K562 (cell line): ENCODE measurements at regions not wholly inside any gene's neighbourhood (a gene's known extent, or its start where the extent isn't known, plus 50 kb on each side); places are given as distances from the start of the nearest gene placed in this dataset.

ENCODE experiments used
- ATAC-seq: fragments of 200-7000 bp; cut with Tn5 transposase; 3 replicates; pipeline ENCODE4 v1.9.1; 2020; ENCODE audit warnings: moderate library complexity
- BruUV-seq: library from RNA; stranded (reverse); fragments of 400-500 nt; replicated peaks from 2 replicates; lab custom pipeline; 2021; lab: Mats Ljungman, UMichigan
- CTCF ChIA-PET: fragments of 300-600 bp; formaldehyde crosslinking; extraction: SDS; loops from one replicate; lab custom pipeline; 2021; ENCODE audit warnings: low intra/inter-chr PET ratio; lab: Yijun Ruan, JAX
- POLR2A ChIA-PET: fragments of 300-600, 350-650 bp; sonication (Branson Sonifier 250); formaldehyde crosslinking; extraction: SDS; loops from one replicate; lab custom pipeline; 2021; ENCODE audit warnings: antibody characterized with exemption, inconsistent platforms; lab: Yijun Ruan, JAX
- DNase-seq, 4 experiments: peaks; one replicate each; pipeline versions ENCODE4 v3.0.0 to v3.0.0-alpha.2; 2011 to 2018; ENCODE audit warnings: low spot score in 3 of 4, mixed read lengths in 3 of 4; ENCODE audit errors: extremely low read depth in 1 of 4
- FAIRE-seq: peaks from 2 replicates; lab custom pipeline; 2011; peaks lifted over from hg19 to GRCh38; lab: Jason Lieb, UNC
- H2AFZ ChIP-seq: 2 replicates; pipeline ENCODE4 v1.6.0; 2011; ENCODE audit warnings: low read depth, low read length, control low read depth, inconsistent platforms
- H3K27ac ChIP-seq: fragments of 200-600 bp; 3 replicates; pipeline ENCODE4 v1.8.0; 2011; ENCODE audit warnings: low read depth, mild to moderate bottlenecking, control low read depth, inconsistent platforms, low read length, moderate library complexity, mixed read lengths; ENCODE audit errors: extremely low read depth
- H3K27me3 ChIP-seq, 2 experiments: fragments of 300-600 bp in 1 of 2; 2 replicates in 1 of 2; 3 replicates in 1 of 2; pipeline versions ENCODE4 v1.6.0 to v1.8.0; 2011; ENCODE audit warnings: inconsistent platforms in 2 of 2, low read length in 2 of 2, mild to moderate bottlenecking in 1 of 2, mixed read lengths in 1 of 2, moderate library complexity in 1 of 2; ENCODE audit not compliant: control insufficient read depth in 2 of 2, insufficient read depth in 2 of 2
- H3K36me3 ChIP-seq: fragments of 300-600 bp; 3 replicates; pipeline ENCODE4 v1.8.0; 2011; ENCODE audit warnings: mild to moderate bottlenecking, low read length, inconsistent platforms; ENCODE audit not compliant: control insufficient read depth, insufficient read depth
- H3K4me1 ChIP-seq, 2 experiments: fragments of 200-600 bp in 1 of 2; replicated peaks in 1 of 2; 2 replicates in 1 of 2; 3 replicates in 1 of 2; pipeline versions ENCODE4 v1.5.1 to v1.8.0; 2011; ENCODE audit warnings: inconsistent platforms in 2 of 2, low read length in 2 of 2, mild to moderate bottlenecking in 1 of 2, mixed read lengths in 1 of 2, moderate library complexity in 1 of 2; ENCODE audit not compliant: control insufficient read depth in 2 of 2, insufficient read depth in 2 of 2
- H3K4me2 ChIP-seq: 2 replicates; pipeline ENCODE4 v1.6.1; 2011; ENCODE audit warnings: low read length, control low read depth, inconsistent platforms, mixed read lengths; ENCODE audit not compliant: insufficient read depth
- H3K4me3 ChIP-seq: fragments of 200-600 bp; sonication (generic), shearing (Covaris generic); 2 replicates; pipeline ENCODE4 v1.5.1; 2016; ENCODE audit warnings: control low read depth, inconsistent platforms
- H3K79me2 ChIP-seq: fragments of 200-600 bp; 3 replicates; pipeline ENCODE4 v1.8.0; 2011; ENCODE audit warnings: low read length, inconsistent platforms; ENCODE audit not compliant: control insufficient read depth, insufficient read depth
- H3K9ac ChIP-seq, 2 experiments: 2 replicates each; pipeline versions ENCODE4 v1.6.0 to v1.6.1; 2011; ENCODE audit warnings: low read depth in 2 of 2, low read length in 2 of 2, control low read depth in 1 of 2, inconsistent platforms in 1 of 2, mild to moderate bottlenecking in 1 of 2, mixed read lengths in 1 of 2; ENCODE audit not compliant: insufficient read depth in 1 of 2
- H3K9me1 ChIP-seq: one replicate; pipeline ENCODE4 v1.6.0; 2011; ENCODE audit warnings: inconsistent platforms, mild to moderate bottlenecking, low read length, moderate library complexity; ENCODE audit not compliant: control insufficient read depth, insufficient read depth
- H3K9me3 ChIP-seq: replicated peaks from 2 replicates; pipeline ENCODE4 v1.5.1; 2011; ENCODE audit warnings: low read depth, low read length, inconsistent platforms; ENCODE audit not compliant: control insufficient read depth, insufficient read depth
- H4K20me1 ChIP-seq: replicated peaks from 2 replicates; pipeline ENCODE4 v1.6.1; 2011; ENCODE audit warnings: low read length, inconsistent platforms, mixed read lengths; ENCODE audit not compliant: control insufficient read depth, insufficient read depth
- AFF4 ChIP-seq: sonication (generic); formaldehyde crosslinking; IDR thresholded peaks from 2 replicates; pipeline ENCODE4 v1.8.0; 2023; ENCODE audit warnings: mild to moderate bottlenecking, missing genetic modification reagents
- FOSL1 ChIP-seq: fragments of 200-800 bp; sonication (Bioruptor generic); conservative IDR thresholded peaks from 2 replicates; pipeline ENCODE4 v1.6.1; 2016; ENCODE audit warnings: missing genetic modification characterization, missing compliant biosample characterization
- HDAC8 ChIP-seq: fragments of 450-650 bp; IDR thresholded peaks from 2 replicates; pipeline ENCODE4 v1.6.1; 2016; ENCODE audit warnings: mild to moderate bottlenecking, missing genetic modification characterization, moderate library complexity, missing compliant biosample characterization
- KAT2B ChIP-seq: IDR thresholded peaks from one replicate; pipeline ENCODE4 v1.6.1; 2012; ENCODE audit warnings: low read depth, mild to moderate bottlenecking, control low read depth, inconsistent platforms, low read length, moderate library complexity
- NEUROD1 ChIP-seq: fragments of 150-350 bp; IDR thresholded peaks from 2 replicates; pipeline ENCODE4 v1.6.1; 2014; ENCODE audit warnings: borderline replicate concordance, low read length, low read depth; ENCODE audit not compliant: partially characterized antibody
- NFIX ChIP-seq: fragments of 250-450 bp; sonication (Bioruptor Pico); IDR thresholded peaks from 2 replicates; pipeline ENCODE4 v1.4.0; 2020; ENCODE audit warnings: low read depth, mild to moderate bottlenecking, moderate library complexity
- ZNF41 ChIP-seq: fragments of 250-450 bp; sonication (Bioruptor Pico); conservative IDR thresholded peaks from 2 replicates; pipeline ENCODE4 v1.4.0; 2020; ENCODE audit warnings: mild to moderate bottlenecking
- WGBS: fragments of 100-300 bp; shearing (Covaris generic); methylation state at CpG from one replicate; pipeline ENCODE4 v1.1.6; 2016; ENCODE audit warnings: low coverage, mixed read lengths; ENCODE audit not compliant: insufficient coverage; ENCODE audit errors: missing lambda C conversion rate; 5-methylcytosine and 5-hydroxymethylcytosine counted together
- in situ Hi-C: fragments of 300-500 bp; cut with MboI; formaldehyde crosslinking; loops from 4 replicates; pipeline ENCODE4 v1.15.0; 2018; ENCODE audit warnings: inconsistent platforms, mixed read lengths
- intact Hi-C: fragments of 100-400 bp; cut with micrococcal nuclease; formaldehyde crosslinking; loops from 2 replicates; pipeline ENCODE4 v1.14.2; 2022

GRCh38 chr22:47369020-47369419 lies 606.6 kb downstream of the TBC1D22A start:
- WGBS, result 0% methylated on average over 8 of the region's 8 CpGs
- H3K4me1 ChIP-seq, result no peaks in the 10 kb centered on the region
- no peaks in the 10 kb centered on the region for H3K9me3 ChIP-seq
- H3K36me3 ChIP-seq, result no peaks in the 10 kb centered on the region
- in situ Hi-C loops, result no loop called here
- intact Hi-C loops, result no loop called here
- CTCF ChIA-PET, result no interaction called here
- H3K9ac ChIP-seq, result no peak overlapping the region
- H3K4me3 ChIP-seq, result no peak overlapping the region
- FAIRE-seq (no peak), ATAC-seq (no peak)
- H3K27me3 ChIP-seq, result peaks cover 0 to 26% of the 10 kb centered on the region in 2 experiments; a peak in 2 of 5 replicates
- no peak overlapping the region for H2AFZ ChIP-seq
- no peak overlapping the region for H3K27ac ChIP-seq
- no peak for TF ChIP-seq NEUROD1
- TF ChIP-seq, all 486 proteins: peak for 0
- POLR2A ChIA-PET, result no interaction called here
- Histone ChIP-seq H4K20me1 (no peaks in the 10 kb centered on the region), H3K79me2 (no peaks in the 10 kb centered on the region), H3K4me2 (no peak overlapping the region), H3K9me1 (no peaks in the 10 kb centered on the region)
- no TSS peak for BruUV-seq
- DNase-seq, result no peak

GRCh38 chr22:47367993-47368945 lies 605.8 kb downstream of the TBC1D22A start:
- Histone ChIP-seq H4K20me1 (no peaks in the 10 kb centered on the region), H3K9me1 (no peaks in the 10 kb centered on the region), H3K9me3 (no peaks in the 10 kb centered on the region), H3K9ac (no peak overlapping the region), H3K4me3 (no peak overlapping the region), H3K79me2 (no peaks in the 10 kb centered on the region), H3K36me3 (no peaks in the 10 kb centered on the region), H3K27ac (no peak overlapping the region), H3K4me1 (no peaks in the 10 kb centered on the region), H3K27me3 (peaks cover 0 to 26% of the 10 kb centered on the region in 2 experiments; a peak in 2 of 5 replicates), H2AFZ (no peak overlapping the region), H3K4me2 (no peak overlapping the region)
- in situ Hi-C loops, result no loop called here
- no peak for FAIRE-seq
- CTCF ChIA-PET, result no interaction called here
- POLR2A ChIA-PET, result no interaction called here
- BruUV-seq, result no TSS peak
- no peak for ATAC-seq
- WGBS, result 0% methylated on average over 16 of the region's 21 CpGs
- intact Hi-C loops, result no loop called here
- DNase-seq, result no peak
- no peak for TF ChIP-seq ZNF41 (CRISPR knock-in tag)
- TF ChIP-seq HDAC8 (tag), result no peak
- TF ChIP-seq AFF4 (CRISPR knock-in tag), result no peak
- no peak for TF ChIP-seq NFIX (CRISPR knock-in tag)
- no peak for TF ChIP-seq NEUROD1
- TF ChIP-seq KAT2B, result no peak
- TF ChIP-seq FOSL1 (tag), result no peak
